K562 (cell line): ENCODE measurements at regions not wholly inside any gene's neighbourhood (a gene's known extent, or its start where the extent isn't known, plus 50 kb on each side); places are given as distances from the start of the nearest gene placed in this dataset.
A peak's percentile ranks its signal among the peaks of the same experiment; 100 is the strongest.

Source experiments
- ATAC-seq: fragments of 200-7000 bp; cut with Tn5 transposase; 3 replicates; pipeline ENCODE4 v1.9.1; 2020; ENCODE audit warnings: moderate library complexity
- BruUV-seq: library from RNA; stranded (reverse); fragments of 400-500 nt; replicated peaks from 2 replicates; lab custom pipeline; 2021; lab: Mats Ljungman, UMichigan
- CTCF ChIA-PET: fragments of 300-600 bp; formaldehyde crosslinking; extraction: SDS; loops from one replicate; lab custom pipeline; 2021; ENCODE audit warnings: low intra/inter-chr PET ratio; lab: Yijun Ruan, JAX
- POLR2A ChIA-PET: fragments of 300-600, 350-650 bp; sonication (Branson Sonifier 250); formaldehyde crosslinking; extraction: SDS; loops from one replicate; lab custom pipeline; 2021; ENCODE audit warnings: antibody characterized with exemption, inconsistent platforms; lab: Yijun Ruan, JAX
- DNase-seq, 4 experiments: peaks; one replicate each; pipeline versions ENCODE4 v3.0.0 to v3.0.0-alpha.2; 2011 to 2018; ENCODE audit warnings: low spot score in 3 of 4, mixed read lengths in 3 of 4; ENCODE audit errors: extremely low read depth in 1 of 4
- FAIRE-seq: peaks from 2 replicates; lab custom pipeline; 2011; peaks lifted over from hg19 to GRCh38; lab: Jason Lieb, UNC
- H2AFZ ChIP-seq: 2 replicates; pipeline ENCODE4 v1.6.0; 2011; ENCODE audit warnings: low read depth, low read length, control low read depth, inconsistent platforms
- H3K27ac ChIP-seq: fragments of 200-600 bp; 3 replicates; pipeline ENCODE4 v1.8.0; 2011; ENCODE audit warnings: low read depth, mild to moderate bottlenecking, control low read depth, inconsistent platforms, low read length, moderate library complexity, mixed read lengths; ENCODE audit errors: extremely low read depth
- H3K27me3 ChIP-seq, 2 experiments: fragments of 300-600 bp in 1 of 2; 2 replicates in 1 of 2; 3 replicates in 1 of 2; pipeline versions ENCODE4 v1.6.0 to v1.8.0; 2011; ENCODE audit warnings: inconsistent platforms in 2 of 2, low read length in 2 of 2, mild to moderate bottlenecking in 1 of 2, mixed read lengths in 1 of 2, moderate library complexity in 1 of 2; ENCODE audit not compliant: control insufficient read depth in 2 of 2, insufficient read depth in 2 of 2
- H3K36me3 ChIP-seq: fragments of 300-600 bp; 3 replicates; pipeline ENCODE4 v1.8.0; 2011; ENCODE audit warnings: mild to moderate bottlenecking, low read length, inconsistent platforms; ENCODE audit not compliant: control insufficient read depth, insufficient read depth
- H3K4me1 ChIP-seq, 2 experiments: fragments of 200-600 bp in 1 of 2; replicated peaks in 1 of 2; 2 replicates in 1 of 2; 3 replicates in 1 of 2; pipeline versions ENCODE4 v1.5.1 to v1.8.0; 2011; ENCODE audit warnings: inconsistent platforms in 2 of 2, low read length in 2 of 2, mild to moderate bottlenecking in 1 of 2, mixed read lengths in 1 of 2, moderate library complexity in 1 of 2; ENCODE audit not compliant: control insufficient read depth in 2 of 2, insufficient read depth in 2 of 2
- H3K4me2 ChIP-seq: 2 replicates; pipeline ENCODE4 v1.6.1; 2011; ENCODE audit warnings: low read length, control low read depth, inconsistent platforms, mixed read lengths; ENCODE audit not compliant: insufficient read depth
- H3K4me3 ChIP-seq: fragments of 200-600 bp; sonication (generic), shearing (Covaris generic); 2 replicates; pipeline ENCODE4 v1.5.1; 2016; ENCODE audit warnings: control low read depth, inconsistent platforms
- H3K79me2 ChIP-seq: fragments of 200-600 bp; 3 replicates; pipeline ENCODE4 v1.8.0; 2011; ENCODE audit warnings: low read length, inconsistent platforms; ENCODE audit not compliant: control insufficient read depth, insufficient read depth
- H3K9ac ChIP-seq, 2 experiments: 2 replicates each; pipeline versions ENCODE4 v1.6.0 to v1.6.1; 2011; ENCODE audit warnings: low read depth in 2 of 2, low read length in 2 of 2, control low read depth in 1 of 2, inconsistent platforms in 1 of 2, mild to moderate bottlenecking in 1 of 2, mixed read lengths in 1 of 2; ENCODE audit not compliant: insufficient read depth in 1 of 2
- H3K9me1 ChIP-seq: one replicate; pipeline ENCODE4 v1.6.0; 2011; ENCODE audit warnings: inconsistent platforms, mild to moderate bottlenecking, low read length, moderate library complexity; ENCODE audit not compliant: control insufficient read depth, insufficient read depth
- H3K9me3 ChIP-seq: replicated peaks from 2 replicates; pipeline ENCODE4 v1.5.1; 2011; ENCODE audit warnings: low read depth, low read length, inconsistent platforms; ENCODE audit not compliant: control insufficient read depth, insufficient read depth
- H4K20me1 ChIP-seq: replicated peaks from 2 replicates; pipeline ENCODE4 v1.6.1; 2011; ENCODE audit warnings: low read length, inconsistent platforms, mixed read lengths; ENCODE audit not compliant: control insufficient read depth, insufficient read depth
- GATA2 ChIP-seq: sonication (generic); formaldehyde crosslinking; IDR thresholded peaks from 2 replicates; pipeline ENCODE4 v1.4.0; 2020; ENCODE audit warnings: mild to moderate bottlenecking, missing genetic modification reagents
- KHSRP ChIP-seq: fragments of 450-650 bp; IDR thresholded peaks from 2 replicates; pipeline ENCODE4 v1.6.1; 2017
- LARP7 ChIP-seq: fragments of 450-650 bp; IDR thresholded peaks from 2 replicates; pipeline ENCODE4 v1.6.1; 2016
- WGBS: fragments of 100-300 bp; shearing (Covaris generic); methylation state at CpG from one replicate; pipeline ENCODE4 v1.1.6; 2016; ENCODE audit warnings: low coverage, mixed read lengths; ENCODE audit not compliant: insufficient coverage; ENCODE audit errors: missing lambda C conversion rate; 5-methylcytosine and 5-hydroxymethylcytosine counted together
- in situ Hi-C: fragments of 300-500 bp; cut with MboI; formaldehyde crosslinking; loops from 4 replicates; pipeline ENCODE4 v1.15.0; 2018; ENCODE audit warnings: inconsistent platforms, mixed read lengths
- intact Hi-C: fragments of 100-400 bp; cut with micrococcal nuclease; formaldehyde crosslinking; loops from 2 replicates; pipeline ENCODE4 v1.14.2; 2022
- TF ChIP-seq, protein P1 (sequence below): fragments of 450-650 bp; IDR thresholded peaks from 2 replicates; pipeline ENCODE4 v1.6.1; 2018; ENCODE audit not compliant: partially characterized antibody
- TF ChIP-seq, protein P2 (sequence below): fragments of 250-450 bp; sonication (Bioruptor Pico); IDR thresholded peaks from 2 replicates; pipeline ENCODE4 v1.4.0; 2020

GRCh38 chr15:95676500-95676899 lies 654.0 kb upstream of the NR2F2 start:
- no peak for FAIRE-seq
- in situ Hi-C loops: no loop called here

More at GRCh38 chr15:95676500-95676899, 654.0 kb upstream of the NR2F2 start:
- Histone ChIP-seq H3K27me3 (no peaks in the 10 kb centered on the region), H3K27ac (no peak overlapping the region), H3K36me3 (peaks cover 23% of the 10 kb centered on the region; the same call in 2 of the 3 replicates), H3K9ac (no peak overlapping the region), H3K9me3 (no peaks in the 10 kb centered on the region), H4K20me1 (no peaks in the 10 kb centered on the region), H3K79me2 (peaks cover 82% of the 10 kb centered on the region), H3K9me1 (no peaks in the 10 kb centered on the region), H3K4me3 (no peak overlapping the region), H3K4me1 (no peaks in the 10 kb centered on the region), H3K4me2 (no peak overlapping the region), H2AFZ (no peak overlapping the region)
- intact Hi-C loops: no loop called here
- BruUV-seq: no TSS peak
- POLR2A ChIA-PET: no interaction called here
- ATAC-seq (no peak), DNase-seq (no peak)
- 100% methylated on average over 2 of the region's 3 CpGs for WGBS
- CTCF ChIA-PET: no interaction called here
- TF ChIP-seq LARP7 (no peak), KHSRP (no peak), GATA2 (CRISPR knock-in tag) (no peak)
- TF ChIP-seq, protein P1, sequence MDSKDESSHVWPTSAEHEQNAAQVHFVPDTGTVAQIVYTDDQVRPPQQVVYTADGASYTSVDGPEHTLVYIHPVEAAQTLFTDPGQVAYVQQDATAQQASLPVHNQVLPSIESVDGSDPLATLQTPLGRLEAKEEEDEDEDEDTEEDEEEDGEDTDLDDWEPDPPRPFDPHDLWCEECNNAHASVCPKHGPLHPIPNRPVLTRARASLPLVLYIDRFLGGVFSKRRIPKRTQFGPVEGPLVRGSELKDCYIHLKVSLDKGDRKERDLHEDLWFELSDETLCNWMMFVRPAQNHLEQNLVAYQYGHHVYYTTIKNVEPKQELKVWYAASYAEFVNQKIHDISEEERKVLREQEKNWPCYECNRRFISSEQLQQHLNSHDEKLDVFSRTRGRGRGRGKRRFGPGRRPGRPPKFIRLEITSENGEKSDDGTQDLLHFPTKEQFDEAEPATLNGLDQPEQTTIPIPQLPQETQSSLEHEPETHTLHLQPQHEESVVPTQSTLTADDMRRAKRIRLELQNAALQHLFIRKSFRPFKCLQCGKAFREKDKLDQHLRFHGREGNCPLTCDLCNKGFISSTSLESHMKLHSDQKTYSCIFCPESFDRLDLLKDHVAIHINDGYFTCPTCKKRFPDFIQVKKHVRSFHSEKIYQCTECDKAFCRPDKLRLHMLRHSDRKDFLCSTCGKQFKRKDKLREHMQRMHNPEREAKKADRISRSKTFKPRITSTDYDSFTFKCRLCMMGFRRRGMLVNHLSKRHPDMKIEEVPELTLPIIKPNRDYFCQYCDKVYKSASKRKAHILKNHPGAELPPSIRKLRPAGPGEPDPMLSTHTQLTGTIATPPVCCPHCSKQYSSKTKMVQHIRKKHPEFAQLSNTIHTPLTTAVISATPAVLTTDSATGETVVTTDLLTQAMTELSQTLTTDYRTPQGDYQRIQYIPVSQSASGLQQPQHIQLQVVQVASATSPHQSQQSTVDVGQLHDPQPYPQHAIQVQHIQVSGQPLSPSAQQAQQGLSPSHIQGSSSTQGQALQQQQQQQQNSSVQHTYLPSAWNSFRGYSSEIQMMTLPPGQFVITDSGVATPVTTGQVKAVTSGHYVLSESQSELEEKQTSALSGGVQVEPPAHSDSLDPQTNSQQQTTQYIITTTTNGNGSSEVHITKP: peak; percentile 70
- TF ChIP-seq, protein P2, sequence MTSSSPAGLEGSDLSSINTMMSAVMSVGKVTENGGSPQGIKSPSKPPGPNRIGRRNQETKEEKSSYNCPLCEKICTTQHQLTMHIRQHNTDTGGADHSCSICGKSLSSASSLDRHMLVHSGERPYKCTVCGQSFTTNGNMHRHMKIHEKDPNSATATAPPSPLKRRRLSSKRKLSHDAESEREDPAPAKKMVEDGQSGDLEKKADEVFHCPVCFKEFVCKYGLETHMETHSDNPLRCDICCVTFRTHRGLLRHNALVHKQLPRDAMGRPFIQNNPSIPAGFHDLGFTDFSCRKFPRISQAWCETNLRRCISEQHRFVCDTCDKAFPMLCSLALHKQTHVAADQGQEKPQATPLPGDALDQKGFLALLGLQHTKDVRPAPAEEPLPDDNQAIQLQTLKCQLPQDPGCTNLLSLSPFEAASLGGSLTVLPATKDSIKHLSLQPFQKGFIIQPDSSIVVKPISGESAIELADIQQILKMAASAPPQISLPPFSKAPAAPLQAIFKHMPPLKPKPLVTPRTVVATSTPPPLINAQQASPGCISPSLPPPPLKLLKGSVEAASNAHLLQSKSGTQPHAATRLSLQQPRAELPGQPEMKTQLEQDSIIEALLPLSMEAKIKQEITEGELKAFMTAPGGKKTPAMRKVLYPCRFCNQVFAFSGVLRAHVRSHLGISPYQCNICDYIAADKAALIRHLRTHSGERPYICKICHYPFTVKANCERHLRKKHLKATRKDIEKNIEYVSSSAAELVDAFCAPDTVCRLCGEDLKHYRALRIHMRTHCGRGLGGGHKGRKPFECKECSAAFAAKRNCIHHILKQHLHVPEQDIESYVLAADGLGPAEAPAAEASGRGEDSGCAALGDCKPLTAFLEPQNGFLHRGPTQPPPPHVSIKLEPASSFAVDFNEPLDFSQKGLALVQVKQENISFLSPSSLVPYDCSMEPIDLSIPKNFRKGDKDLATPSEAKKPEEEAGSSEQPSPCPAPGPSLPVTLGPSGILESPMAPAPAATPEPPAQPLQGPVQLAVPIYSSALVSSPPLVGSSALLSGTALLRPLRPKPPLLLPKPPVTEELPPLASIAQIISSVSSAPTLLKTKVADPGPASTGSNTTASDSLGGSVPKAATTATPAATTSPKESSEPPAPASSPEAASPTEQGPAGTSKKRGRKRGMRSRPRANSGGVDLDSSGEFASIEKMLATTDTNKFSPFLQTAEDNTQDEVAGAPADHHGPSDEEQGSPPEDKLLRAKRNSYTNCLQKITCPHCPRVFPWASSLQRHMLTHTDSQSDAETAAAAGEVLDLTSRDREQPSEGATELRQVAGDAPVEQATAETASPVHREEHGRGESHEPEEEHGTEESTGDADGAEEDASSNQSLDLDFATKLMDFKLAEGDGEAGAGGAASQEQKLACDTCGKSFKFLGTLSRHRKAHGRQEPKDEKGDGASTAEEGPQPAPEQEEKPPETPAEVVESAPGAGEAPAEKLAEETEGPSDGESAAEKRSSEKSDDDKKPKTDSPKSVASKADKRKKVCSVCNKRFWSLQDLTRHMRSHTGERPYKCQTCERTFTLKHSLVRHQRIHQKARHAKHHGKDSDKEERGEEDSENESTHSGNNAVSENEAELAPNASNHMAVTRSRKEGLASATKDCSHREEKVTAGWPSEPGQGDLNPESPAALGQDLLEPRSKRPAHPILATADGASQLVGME (CRISPR knock-in tag): no peak
